GM10266 (cell line): ENCODE measurements at regions not wholly inside any gene's neighbourhood (a gene's known extent, or its start where the extent isn't known, plus 50 kb on each side); places are given as distances from the start of the nearest gene placed in this dataset.

ENCODE experiments used
- DNase-seq: peaks from one replicate; pipeline ENCODE4 v3.0.0; 2012; ENCODE audit errors: extremely low spot score
- CTCF ChIP-seq: IDR thresholded peaks from 2 replicates; pipeline ENCODE4 v1.5.1; 2012; ENCODE audit warnings: mild to moderate bottlenecking, low read depth; ENCODE audit not compliant: control insufficient read depth, insufficient read depth; ENCODE audit errors: missing control alignments

GRCh38 chr13:103246581-103247200, 180.5 kb upstream of the SLC10A2 start:
- no peak for TF ChIP-seq CTCF
- no peak for DNase-seq

GRCh38 chr13:103243495-103243894, 177.3 kb upstream of the SLC10A2 start:
- no peak for DNase-seq
- TF ChIP-seq CTCF, result no peak

GRCh38 chr13:103238441-103238840, 172.2 kb upstream of the SLC10A2 start:
- no peak for DNase-seq
- no peak for TF ChIP-seq CTCF

- no peak for DNase-seq
- TF ChIP-seq CTCF, result no peak
These were observed 170.0 kb upstream of the SLC10A2 start for GRCh38 chr13:103236213-103236612.

- DNase-seq, result no peak
- TF ChIP-seq CTCF, result no peak
These were observed 163.5 kb upstream of the SLC10A2 start for GRCh38 chr13:103229674-103230073.

- no peak for TF ChIP-seq CTCF
- DNase-seq, result no peak
These were observed 158.6 kb upstream of the SLC10A2 start for GRCh38 chr13:103224804-103225203.

GRCh38 chr13:103222683-103223082, 156.5 kb upstream of the SLC10A2 start:
- no peak for TF ChIP-seq CTCF
- DNase-seq, result no peak
